IMR-90 (cell line): ENCODE measurements at regions not wholly inside any gene's neighbourhood (a gene's known extent, or its start where the extent isn't known, plus 50 kb on each side); places are given as distances from the start of the nearest gene placed in this dataset.

Experiments
- ATAC-seq: fragments of 200-7000 bp; cut with Tn5 transposase; 2 replicates; pipeline ENCODE4 v1.9.1; 2020; ENCODE audit warnings: low read depth, mild to moderate bottlenecking, moderate library complexity
- BruUV-seq: library from RNA; stranded (reverse); fragments of 400-500 nt; replicated peaks from 2 replicates; lab custom pipeline; 2021; lab: Mats Ljungman, UMichigan
- CTCF ChIA-PET: fragments of 300-600 bp; formaldehyde crosslinking; extraction: SDS; loops from one replicate; lab custom pipeline; 2021; ENCODE audit warnings: antibody characterized with exemption; lab: Yijun Ruan, JAX
- POLR2A ChIA-PET: fragments of 300-600 bp; sonication (Branson Sonifier 250); formaldehyde crosslinking; loops from one replicate; lab custom pipeline; 2022; ENCODE audit warnings: antibody characterized with exemption; ENCODE audit not compliant: unreplicated experiment; lab: Charles Lee
- DNase-seq: peaks from one replicate; pipeline ENCODE4 v3.0.0; 2013
- H2AFZ ChIP-seq: replicated peaks from 2 replicates; pipeline ENCODE3; 2013; ENCODE audit warnings: low read length, mild to moderate bottlenecking; ENCODE audit not compliant: poor library complexity
- H2AK5ac ChIP-seq: 2 replicates; pipeline ENCODE4 v1.6.1; 2013; ENCODE audit warnings: low read depth, low read length, inconsistent platforms
- H2AK9ac ChIP-seq: replicated peaks from 2 replicates; pipeline ENCODE3; 2013; ENCODE audit warnings: mild to moderate bottlenecking, low read depth, low read length, moderate library complexity; ENCODE audit not compliant: poor library complexity
- H2BK120ac ChIP-seq: 2 replicates; pipeline ENCODE4 v1.6.1; 2013; ENCODE audit warnings: low read depth, low read length, inconsistent platforms
- H2BK15ac ChIP-seq: 3 replicates; pipeline ENCODE4 v1.6.1; 2013; ENCODE audit warnings: low read depth, low read length, inconsistent platforms
- H2BK20ac ChIP-seq: 2 replicates; pipeline ENCODE4 v1.6.1; 2013; ENCODE audit warnings: low read depth, mild to moderate bottlenecking, inconsistent platforms, low read length, moderate library complexity
- H2BK5ac ChIP-seq: 2 replicates; pipeline ENCODE4 v1.6.1; 2013; ENCODE audit warnings: mild to moderate bottlenecking, low read depth, low read length, inconsistent platforms; ENCODE audit not compliant: poor library complexity, severe bottlenecking
- H3K14ac ChIP-seq: replicated peaks from 2 replicates; pipeline ENCODE4 v1.6.1; 2013; ENCODE audit warnings: low read depth, low read length, inconsistent platforms
- H3K18ac ChIP-seq: 2 replicates; pipeline ENCODE4 v1.6.1; 2013; ENCODE audit warnings: low read depth, low read length, control low read depth
- H3K23ac ChIP-seq: 2 replicates; pipeline ENCODE4 v1.6.1; 2013; ENCODE audit warnings: low read depth, low read length, inconsistent platforms
- H3K27ac ChIP-seq: 2 replicates; pipeline ENCODE4 v1.5.1; 2013; ENCODE audit warnings: mild to moderate bottlenecking, control low read depth, low read length; ENCODE audit not compliant: insufficient read depth
- H3K27me3 ChIP-seq: 2 replicates; pipeline ENCODE4 v1.6.1; 2013; ENCODE audit warnings: low read length; ENCODE audit not compliant: control insufficient read depth, insufficient read depth
- H3K36me3 ChIP-seq: 2 replicates; pipeline ENCODE4 v1.6.1; 2013; ENCODE audit warnings: low read length, mixed read lengths; ENCODE audit not compliant: control insufficient read depth, insufficient read depth
- H3K4ac ChIP-seq: 2 replicates; pipeline ENCODE4 v1.6.1; 2013; ENCODE audit warnings: low read depth, low read length, inconsistent platforms
- H3K4me1 ChIP-seq: 2 replicates; pipeline ENCODE4 v1.6.1; 2013; ENCODE audit warnings: low read length, mixed read lengths; ENCODE audit not compliant: control insufficient read depth, insufficient read depth
- H3K4me2 ChIP-seq: 2 replicates; pipeline ENCODE4 v1.6.1; 2013; ENCODE audit warnings: low read depth, mild to moderate bottlenecking, control low read depth, low read length, moderate library complexity
- H3K4me3 ChIP-seq: 2 replicates; pipeline ENCODE4 v1.5.1; 2013; ENCODE audit warnings: low read depth, mild to moderate bottlenecking, control low read depth, low read length, moderate library complexity; ENCODE audit not compliant: insufficient read depth
- H3K56ac ChIP-seq: 2 replicates; pipeline ENCODE4 v1.6.1; 2013; ENCODE audit warnings: low read length, inconsistent platforms; ENCODE audit not compliant: insufficient read depth; ENCODE audit errors: extremely low read depth
- H3K79me1 ChIP-seq, 2 experiments: 2 replicates each; pipeline ENCODE4 v1.6.1; 2013; ENCODE audit warnings: low read length in 2 of 2, inconsistent platforms in 1 of 2, low read depth in 1 of 2
- H3K9ac ChIP-seq: 2 replicates; pipeline ENCODE4 v1.6.1; 2013; ENCODE audit warnings: low read depth, low read length, control low read depth
- H3K9me1 ChIP-seq: 2 replicates; pipeline ENCODE4 v1.6.1; 2013; ENCODE audit warnings: low read length, inconsistent platforms; ENCODE audit not compliant: insufficient read depth
- H3K9me3 ChIP-seq: 2 replicates; pipeline ENCODE4 v1.6.1; 2013; ENCODE audit warnings: low read length; ENCODE audit not compliant: control insufficient read depth, insufficient read depth
- H4K20me1 ChIP-seq: 2 replicates; pipeline ENCODE4 v1.6.1; 2013; ENCODE audit warnings: low read length, inconsistent platforms; ENCODE audit not compliant: insufficient read depth
- H4K5ac ChIP-seq: 2 replicates; pipeline ENCODE4 v1.6.1; 2013; ENCODE audit warnings: mild to moderate bottlenecking, low read depth, low read length, control low read depth
- H4K8ac ChIP-seq, 2 experiments: 2 replicates each; pipeline ENCODE4 v1.6.1; 2013; ENCODE audit warnings: low read depth in 2 of 2, low read length in 2 of 2, control low read depth in 1 of 2, inconsistent platforms in 1 of 2
- H4K91ac ChIP-seq: 2 replicates; pipeline ENCODE4 v1.6.1; 2013; ENCODE audit warnings: low read depth, low read length, inconsistent platforms; ENCODE audit not compliant: insufficient read depth
- FOS ChIP-seq: fragments of 150-350 bp; IDR thresholded peaks from 2 replicates; pipeline ENCODE4 v1.6.1; 2016; ENCODE audit warnings: low read depth, low read length
- MXI1 ChIP-seq: IDR thresholded peaks from 2 replicates; pipeline ENCODE4 v1.6.1; 2012; ENCODE audit warnings: low read depth, mild to moderate bottlenecking, low read length, moderate library complexity, borderline replicate concordance
- WGBS, 2 experiments: methylation state at CpG; one replicate each; pipeline versions ENCODE4 v1.1.5 to v1.1.7; 2013; ENCODE audit warnings: missing lambda C conversion rate in 2 of 2; ENCODE audit not compliant: insufficient read length in 1 of 2; ENCODE audit errors: extremely low coverage in 2 of 2; 5-methylcytosine and 5-hydroxymethylcytosine counted together
- dilution Hi-C: fragments of 300-500 bp; cut with HindIII; formaldehyde crosslinking; loops from one replicate; pipeline ENCODE4 v1.14.3; 2018; ENCODE audit warnings: low sequenced_read_pairs; ENCODE audit not compliant: unreplicated experiment
- in situ Hi-C: fragments of 300-500 bp; cut with MboI; formaldehyde crosslinking; loops from 3 replicates; pipeline ENCODE4 v1.14.3; 2019; ENCODE audit warnings: low sequenced_read_pairs, inconsistent platforms, mixed read lengths
- intact Hi-C: fragments of 100-400 bp; cut with micrococcal nuclease; formaldehyde crosslinking; loops from 2 replicates; pipeline ENCODE4 v1.10.0; 2022
- TF ChIP-seq, protein P1 (sequence below): fragments of 150-350 bp; IDR thresholded peaks from 2 replicates; pipeline ENCODE4 v1.6.1; 2016; ENCODE audit warnings: low read depth, mild to moderate bottlenecking, low read length, moderate library complexity, borderline replicate concordance

DNA sequence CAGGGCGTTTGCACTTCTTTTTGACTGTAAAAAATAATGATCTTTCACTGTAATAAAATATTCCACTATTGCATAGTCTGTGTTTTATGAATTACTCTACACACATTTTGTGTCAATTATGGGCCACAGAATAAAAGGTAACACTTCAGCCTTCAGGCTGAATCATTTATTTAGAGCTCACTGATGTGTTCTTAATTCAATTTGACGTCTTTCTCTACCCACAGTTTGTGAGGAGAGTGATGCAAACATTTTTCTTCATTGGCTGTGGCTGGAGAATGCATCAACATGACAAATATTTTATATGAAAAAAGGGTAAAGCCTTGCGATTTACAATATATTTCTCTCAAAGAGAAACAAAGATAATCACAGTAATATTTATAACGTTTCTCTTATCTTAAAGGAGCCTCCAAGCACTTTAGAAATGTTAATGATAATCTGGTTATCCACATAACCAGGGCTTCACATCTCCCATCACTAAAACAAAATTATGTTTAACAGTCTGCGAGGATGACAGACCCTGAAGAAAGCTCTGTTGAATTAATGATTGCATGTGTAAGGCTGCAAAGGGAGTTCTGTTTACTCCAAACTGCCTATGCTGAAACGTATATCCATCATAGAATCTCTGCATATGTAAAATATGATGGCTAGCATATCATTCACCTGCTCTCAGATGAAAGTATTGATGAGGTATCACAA, 951.3 kb downstream of the ZPLD1 start:
- Histone ChIP-seq H2BK20ac (no peak overlapping the region), H2BK15ac (no peak overlapping the region), H2BK5ac (no peak overlapping the region), H3K9me1 (no peaks in the 10 kb centered on the region), H2BK120ac (no peak overlapping the region), H3K23ac (no peak overlapping the region), H3K14ac (no peak overlapping the region), H3K27me3 (no peaks in the 10 kb centered on the region), H3K4me2 (no peak overlapping the region), H3K4me1 (no peaks in the 10 kb centered on the region), H3K9ac (no peak overlapping the region), H3K9me3 (no peaks in the 10 kb centered on the region), H3K56ac (no peak overlapping the region), H3K18ac (no peak overlapping the region), H3K4me3 (no peak overlapping the region), H3K36me3 (no peaks in the 10 kb centered on the region), H3K4ac (no peak overlapping the region), H3K79me1 (no peaks in the 10 kb centered on the region), H4K5ac (no peak overlapping the region), H2AK9ac (no peak overlapping the region), H2AFZ (no peak overlapping the region), H4K20me1 (no peaks in the 10 kb centered on the region), H4K8ac (no peak overlapping the region), H3K27ac (no peak overlapping the region), H2AK5ac (no peak overlapping the region), H4K91ac (no peak overlapping the region)
- POLR2A ChIA-PET, result no interaction called here
- intact Hi-C loops, result no loop called here
- BruUV-seq, result no TSS peak
- DNase-seq (no peak), ATAC-seq (no peak)
- no CpG with 5 or more reads among the region's 6 CpGs for WGBS, 2 experiments
- CTCF ChIA-PET, result no interaction called here
- dilution Hi-C loops, result no loop called here
- in situ Hi-C loops, result no loop called here
- TF ChIP-seq, protein P1, sequence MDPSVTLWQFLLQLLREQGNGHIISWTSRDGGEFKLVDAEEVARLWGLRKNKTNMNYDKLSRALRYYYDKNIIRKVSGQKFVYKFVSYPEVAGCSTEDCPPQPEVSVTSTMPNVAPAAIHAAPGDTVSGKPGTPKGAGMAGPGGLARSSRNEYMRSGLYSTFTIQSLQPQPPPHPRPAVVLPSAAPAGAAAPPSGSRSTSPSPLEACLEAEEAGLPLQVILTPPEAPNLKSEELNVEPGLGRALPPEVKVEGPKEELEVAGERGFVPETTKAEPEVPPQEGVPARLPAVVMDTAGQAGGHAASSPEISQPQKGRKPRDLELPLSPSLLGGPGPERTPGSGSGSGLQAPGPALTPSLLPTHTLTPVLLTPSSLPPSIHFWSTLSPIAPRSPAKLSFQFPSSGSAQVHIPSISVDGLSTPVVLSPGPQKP, result no peak
- TF ChIP-seq FOS (no peak), MXI1 (no peak)
